Astrocyte of the cerebellum (primary cell): ENCODE measurements at regions not wholly inside any gene's neighbourhood (a gene's known extent, or its start where the extent isn't known, plus 50 kb on each side); places are given as distances from the start of the nearest gene placed in this dataset.

ENCODE experiments used
- DNase-seq: peaks from one replicate; pipeline ENCODE4 v3.0.0-alpha.2; 2011; ENCODE audit warnings: low read depth
- H3K4me3 ChIP-seq: 2 replicates; pipeline ENCODE4 v1.5.1; 2011; ENCODE audit warnings: mild to moderate bottlenecking, low read depth, low read length, moderate library complexity
- CTCF ChIP-seq: IDR thresholded peaks from 2 replicates; pipeline ENCODE4 v1.5.1; 2012; ENCODE audit warnings: low read length, low read depth, moderate library complexity, mild to moderate bottlenecking; ENCODE audit errors: missing control alignments
- in situ Hi-C: cut with HindIII; loops from 2 replicates; pipeline ENCODE4 v1.10.0; 2017; ENCODE audit warnings: low sequenced_read_pairs

DNA sequence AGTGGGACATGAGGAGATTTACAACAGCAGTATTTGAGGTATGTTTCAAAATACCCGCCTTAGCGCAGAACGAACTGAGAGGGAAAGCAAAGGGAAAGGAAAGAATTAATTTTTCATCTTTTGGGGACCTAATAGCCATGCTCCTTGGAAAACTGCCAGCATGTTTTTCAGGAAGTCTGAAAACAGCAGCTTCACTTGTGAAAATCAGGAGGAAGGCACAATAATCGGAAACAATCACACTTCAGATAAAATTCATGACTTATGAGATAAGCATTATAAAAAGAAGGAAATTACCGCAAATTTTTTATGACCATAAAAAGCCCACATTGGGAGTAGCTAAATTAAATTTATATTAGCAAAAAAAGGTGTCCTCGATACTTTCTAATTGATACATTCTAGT lies 541.1 kb downstream of the HAO1 start:
- in situ Hi-C loops: no loop called here
- no peak overlapping the region for H3K4me3 ChIP-seq
- no peak for DNase-seq
- no peak for TF ChIP-seq CTCF

DNA sequence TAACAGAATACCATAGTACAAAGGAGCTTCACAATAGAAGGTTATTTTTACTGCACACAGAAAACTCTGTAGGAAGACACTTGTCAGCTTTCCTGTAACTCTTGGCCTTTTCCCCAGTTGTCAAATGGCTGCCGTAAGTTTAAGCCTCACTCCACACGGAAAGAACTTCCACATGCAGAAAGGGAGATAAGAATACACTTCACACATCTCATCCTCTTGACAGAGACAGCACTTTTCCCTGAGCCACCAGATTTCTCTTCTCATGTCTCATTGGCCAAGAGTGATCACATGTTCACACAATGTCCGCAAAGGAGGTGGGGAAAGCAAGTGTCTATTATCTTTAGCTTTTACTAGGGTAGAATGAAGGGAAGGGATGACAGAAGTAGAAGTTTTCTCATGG lies 540.7 kb downstream of the HAO1 start:
- no peak for DNase-seq
- in situ Hi-C loops: no loop called here
- H3K4me3 ChIP-seq: no peak overlapping the region
- TF ChIP-seq CTCF: no peak

- in situ Hi-C loops: no loop called here
- DNase-seq: no peak
- TF ChIP-seq CTCF: no peak
- H3K4me3 ChIP-seq: no peak overlapping the region
Observed at GRCh38 chr20:7406671-7407070, 533.6 kb downstream of the HAO1 start.

GRCh38 chr20:7410150-7410549 lies 530.1 kb downstream of the HAO1 start:
- TF ChIP-seq CTCF: no peak
- in situ Hi-C loops: no loop called here
- H3K4me3 ChIP-seq: no peak overlapping the region
- DNase-seq: no peak

- in situ Hi-C loops: no loop called here
- no peak overlapping the region for H3K4me3 ChIP-seq
- TF ChIP-seq CTCF: no peak
- DNase-seq: no peak
Observed at GRCh38 chr20:7411075-7411474, 529.2 kb downstream of the HAO1 start.

GRCh38 chr20:7415427-7415826 lies 524.8 kb downstream of the HAO1 start:
- DNase-seq: no peak
- in situ Hi-C loops: no loop called here
- TF ChIP-seq CTCF: no peak
- H3K4me3 ChIP-seq: no peak overlapping the region

DNA sequence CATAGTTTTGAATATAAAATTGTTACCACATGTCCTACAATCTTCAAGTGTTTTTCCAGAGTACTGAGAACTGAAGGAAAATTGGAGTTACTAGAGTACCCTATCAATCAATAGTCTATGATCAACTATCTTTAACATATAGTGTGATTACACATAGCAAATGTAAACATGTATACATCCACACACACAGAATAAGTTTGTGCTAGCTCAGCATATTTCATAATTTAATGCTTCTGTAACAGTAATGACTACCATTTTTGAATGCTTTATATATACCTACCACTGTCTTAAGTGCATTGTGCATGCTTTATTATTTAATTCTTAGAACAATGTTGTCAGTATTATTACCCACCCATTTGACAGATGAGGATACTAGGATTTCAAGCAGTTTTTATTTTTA lies 523.9 kb downstream of the HAO1 start:
- H3K4me3 ChIP-seq: no peak overlapping the region
- TF ChIP-seq CTCF: no peak
- in situ Hi-C loops: no loop called here
- DNase-seq: no peak
